ELF-1 (cell line): ENCODE measurements at regions not wholly inside any gene's neighbourhood (a gene's known extent, or its start where the extent isn't known, plus 50 kb on each side); places are given as distances from the start of the nearest gene placed in this dataset.
A peak's percentile ranks its signal among the peaks of the same experiment; 100 is the strongest.

Experiments used
- DNase-seq: peaks from one replicate; pipeline ENCODE4 v3.0.0-alpha.2; 2016; ENCODE audit warnings: low read depth, low spot score

GRCh38 chr7:55690-56248 lies 136.6 kb upstream of the FAM20C start:
- DNase-seq = peak; percentile 33

- no peak for DNase-seq
These were observed 136.0 kb upstream of the FAM20C start for GRCh38 chr7:56291-56913.

GRCh38 chr7:57071-57470 lies 135.3 kb upstream of the FAM20C start:
- DNase-seq = no peak

- no peak for DNase-seq
These were observed 134.7 kb upstream of the FAM20C start for GRCh38 chr7:57482-58255.

GRCh38 chr7:58316-58715 lies 134.1 kb upstream of the FAM20C start:
- DNase-seq = no peak

- DNase-seq = peak; percentile 83
These were observed 133.0 kb upstream of the FAM20C start for GRCh38 chr7:59079-60016.

GRCh38 chr7:60017-60675 lies 132.2 kb upstream of the FAM20C start:
- DNase-seq = no peak

- no peak for DNase-seq
These were observed 131.7 kb upstream of the FAM20C start for GRCh38 chr7:60706-61105.

GRCh38 chr7:61111-61510 lies 131.3 kb upstream of the FAM20C start:
- no peak for DNase-seq

GRCh38 chr7:61576-62360 lies 130.6 kb upstream of the FAM20C start:
- DNase-seq = no peak

GRCh38 chr7:62361-63116 lies 129.8 kb upstream of the FAM20C start:
- no peak for DNase-seq

- DNase-seq = no peak
These were observed 129.3 kb upstream of the FAM20C start for GRCh38 chr7:63117-63480.

- DNase-seq = no peak
These were observed 128.8 kb upstream of the FAM20C start for GRCh38 chr7:63521-64021.

- peak; percentile 72 for DNase-seq
These were observed 128.1 kb upstream of the FAM20C start for GRCh38 chr7:64098-64915.

GRCh38 chr7:64916-65341 lies 127.4 kb upstream of the FAM20C start:
- DNase-seq = no peak

- no peak for DNase-seq
These were observed 126.8 kb upstream of the FAM20C start for GRCh38 chr7:65554-65953.

- DNase-seq = no peak
These were observed 126.1 kb upstream of the FAM20C start for GRCh38 chr7:66296-66695.

GRCh38 chr7:66741-67140 lies 125.6 kb upstream of the FAM20C start:
- DNase-seq = no peak
